HG02973 (cell line): ENCODE measurements at regions not wholly inside any gene's neighbourhood (a gene's known extent, or its start where the extent isn't known, plus 50 kb on each side); places are given as distances from the start of the nearest gene placed in this dataset.
A peak's percentile ranks its signal among the peaks of the same experiment; 100 is the strongest.
"Not testable (repeated sequence)": the region's sequence is repeated elsewhere in the genome, so short reads cannot be mapped to it uniquely, and the experiment has no call there.

Experiments
- ATAC-seq: cut with Tn5 transposase; IDR thresholded peaks from one replicate; pipeline ENCODE4 v1.9.1; 2021; ENCODE audit warnings: moderate library complexity; ENCODE audit not compliant: unreplicated experiment

GRCh38 chr3:144968750-144969350, 997.2 kb downstream of the DIPK2A start:
- ATAC-seq = no peak

- not testable (repeated sequence) for ATAC-seq
Observed at GRCh38 chr3:144984481-144984880, 1012.9 kb downstream of the DIPK2A start.

GRCh38 chr3:144989807-144990206, 1018.2 kb downstream of the DIPK2A start:
- no peak for ATAC-seq

GRCh38 chr3:144995856-144996255, 1024.2 kb downstream of the DIPK2A start:
- ATAC-seq = no peak

GRCh38 chr3:145005427-145005826, 1033.8 kb downstream of the DIPK2A start:
- no peak for ATAC-seq

- no peak for ATAC-seq
Observed at GRCh38 chr3:145006271-145006670, 1034.6 kb downstream of the DIPK2A start.

- no peak for ATAC-seq
Observed at GRCh38 chr3:145013931-145014330, 1042.3 kb downstream of the DIPK2A start.

- no peak for ATAC-seq
Observed at GRCh38 chr3:145015253-145015652, 1043.6 kb downstream of the DIPK2A start.

GRCh38 chr3:145017959-145018358, 1046.3 kb downstream of the DIPK2A start:
- ATAC-seq = no peak

GRCh38 chr3:145022447-145022846, 1050.8 kb downstream of the DIPK2A start:
- no peak for ATAC-seq

GRCh38 chr3:145024700-145025099, 1053.1 kb downstream of the DIPK2A start:
- ATAC-seq = no peak

- not testable (repeated sequence) for ATAC-seq
Observed at GRCh38 chr3:145027186-145027585, 1055.6 kb downstream of the DIPK2A start.

GRCh38 chr3:145032791-145033190, 1061.2 kb downstream of the DIPK2A start:
- no peak for ATAC-seq

GRCh38 chr3:145035682-145036081, 1064.1 kb downstream of the DIPK2A start:
- no peak for ATAC-seq

- ATAC-seq = not testable (repeated sequence)
Observed at GRCh38 chr3:145054055-145054454, 1082.4 kb downstream of the DIPK2A start.

- no peak for ATAC-seq
Observed at GRCh38 chr3:145055375-145056076, 1083.9 kb downstream of the DIPK2A start.

- no peak for ATAC-seq
Observed at GRCh38 chr3:145058483-145058882, 1086.9 kb downstream of the DIPK2A start.

GRCh38 chr3:145063616-145064015, 1092.0 kb downstream of the DIPK2A start:
- no peak for ATAC-seq

- ATAC-seq = no peak
Observed at GRCh38 chr3:145070795-145071194, 1090.2 kb downstream of the PLOD2 start.

- ATAC-seq = no peak
Observed at GRCh38 chr3:145079436-145079835, 1081.5 kb downstream of the PLOD2 start.

GRCh38 chr3:145087038-145087437, 1073.9 kb downstream of the PLOD2 start:
- ATAC-seq = no peak

- peak; percentile 70 for ATAC-seq
Observed at GRCh38 chr3:145088917-145089316, 1072.1 kb downstream of the PLOD2 start.

GRCh38 chr3:145089337-145089736, 1071.6 kb downstream of the PLOD2 start:
- no peak for ATAC-seq
